Panc1 (cell line): ENCODE measurements at regions not wholly inside any gene's neighbourhood (a gene's known extent, or its start where the extent isn't known, plus 50 kb on each side); places are given as distances from the start of the nearest gene placed in this dataset.

ENCODE experiments used
- ATAC-seq: fragments of 200-7000 bp; cut with Tn5 transposase; 2 replicates; pipeline ENCODE4 v1.9.1; 2020; ENCODE audit warnings: mild to moderate bottlenecking, moderate library complexity
- BruUV-seq: library from RNA; stranded (reverse); fragments of 400-500 nt; replicated peaks from 2 replicates; lab custom pipeline; 2021; lab: Mats Ljungman, UMichigan
- CTCF ChIA-PET: fragments of 300-600 bp; sonication (Branson Sonifier 250); formaldehyde crosslinking; loops from one replicate; lab custom pipeline; 2022; ENCODE audit warnings: antibody characterized with exemption; lab: Charles Lee
- POLR2A ChIA-PET: fragments of 300-600 bp; sonication (Branson Sonifier 250); formaldehyde crosslinking; loops from one replicate; lab custom pipeline; 2022; ENCODE audit warnings: antibody characterized with exemption; lab: Charles Lee
- DNase-seq: peaks from one replicate; pipeline ENCODE4 v3.0.0-alpha.2; 2010; ENCODE audit warnings: low read depth, low spot score
- H3K27ac ChIP-seq: 2 replicates; pipeline ENCODE4 v1.5.1; 2011; ENCODE audit warnings: mild to moderate bottlenecking, low read length, inconsistent platforms
- H3K27me3 ChIP-seq: fragments of 200-500 bp; sonication (Bioruptor generic); 2 replicates; pipeline ENCODE4 v1.6.0; 2014; ENCODE audit warnings: low read length, inconsistent platforms; ENCODE audit not compliant: control insufficient read depth, insufficient read depth
- H3K36me3 ChIP-seq: fragments of 200-500 bp; sonication (Bioruptor generic); 2 replicates; pipeline ENCODE4 v1.5.1; 2014; ENCODE audit warnings: inconsistent platforms, mild to moderate bottlenecking, low read length, moderate library complexity; ENCODE audit not compliant: control insufficient read depth, insufficient read depth
- H3K4me1 ChIP-seq: 2 replicates; pipeline ENCODE4 v1.5.1; 2011; ENCODE audit warnings: inconsistent platforms, mild to moderate bottlenecking, low read length, moderate library complexity; ENCODE audit not compliant: control insufficient read depth, insufficient read depth
- H3K4me3 ChIP-seq, 2 experiments: 2 replicates each; pipeline ENCODE4 v1.5.1; 2011 to 2012; ENCODE audit warnings: low read depth in 2 of 2, low read length in 2 of 2, mild to moderate bottlenecking in 2 of 2, inconsistent platforms in 1 of 2, moderate library complexity in 1 of 2
- H3K9me3 ChIP-seq: fragments of 200-500 bp; sonication (Bioruptor generic); 2 replicates; pipeline ENCODE4 v1.5.1; 2014; ENCODE audit warnings: low read depth, mild to moderate bottlenecking, inconsistent platforms, low read length, moderate library complexity; ENCODE audit not compliant: control insufficient read depth, insufficient read depth
- CTCF ChIP-seq: fragments of 450-650 bp; IDR thresholded peaks from 2 replicates; pipeline ENCODE4 v1.5.1; 2017; ENCODE audit warnings: mild to moderate bottlenecking
- POLR2AphosphoS5 ChIP-seq: IDR thresholded peaks from 2 replicates; pipeline ENCODE4 v1.6.1; 2012; ENCODE audit warnings: mild to moderate bottlenecking, low read depth, low read length, moderate library complexity
- REST ChIP-seq, 2 experiments: IDR thresholded peaks; 2 replicates each; pipeline ENCODE4 v1.6.1; 2011 to 2012; ENCODE audit warnings: low read depth in 2 of 2, control low read depth in 1 of 2, low read length in 1 of 2, mild to moderate bottlenecking in 1 of 2, moderate library complexity in 1 of 2; ENCODE audit not compliant: insufficient read depth in 1 of 2
- SIN3A ChIP-seq: IDR thresholded peaks from 2 replicates; pipeline ENCODE4 v1.6.1; 2012; ENCODE audit warnings: low read depth, mild to moderate bottlenecking, low read length, moderate library complexity, borderline replicate concordance; ENCODE audit not compliant: insufficient read depth
- TCF7L2 ChIP-seq: IDR thresholded peaks from 2 replicates; pipeline ENCODE4 v1.6.1; 2011; ENCODE audit warnings: mild to moderate bottlenecking, low read depth, low read length, inconsistent platforms
- in situ Hi-C: cut with HindIII; loops from 2 replicates; pipeline ENCODE4 v1.10.0; 2016; ENCODE audit warnings: low sequenced_read_pairs, low pct_unique_long_range_greater_than_20kb
- intact Hi-C: fragments of 100-400 bp; cut with micrococcal nuclease; formaldehyde crosslinking; loops from one replicate; pipeline ENCODE4 v1.10.0; 2022; ENCODE audit not compliant: unreplicated experiment

GRCh38 chr14:23883684-23884540 is 69.7 kb upstream of the DHRS4 start:
- H3K9me3 ChIP-seq, result no peaks in the 10 kb centered on the region
- DNase-seq, result no peak
- no peak for ATAC-seq
- POLR2A ChIA-PET, result interaction anchor here (0.7 kb wide), 1 partner anchor 130 kb away, joined by 5 read pairs; no protein-coding TSS in a partner anchor
- CTCF ChIA-PET, result no interaction called here
- intact Hi-C loops (no loop called here), in situ Hi-C loops (no loop called here)
- no TSS peak for BruUV-seq
- no peak overlapping the region for H3K27ac ChIP-seq
- H3K4me3 ChIP-seq, result no peak overlapping the region
- no peaks in the 10 kb centered on the region for H3K27me3 ChIP-seq
- H3K4me1 ChIP-seq, result no peaks in the 10 kb centered on the region
- H3K36me3 ChIP-seq, result no peaks in the 10 kb centered on the region
- no peak for TF ChIP-seq TCF7L2
- no peak for TF ChIP-seq REST (IDR thresholded peaks at IDR 0.05; ENCODE audit: insufficient read depth in 1 of 2, low read depth in 2 of 2, low read length in 1 of 2)
- TF ChIP-seq POLR2AphosphoS5, result no peak
- TF ChIP-seq SIN3A, result no peak
- TF ChIP-seq CTCF, result no peak

- ChIA-PET CTCF (no interaction called here), POLR2A (no interaction called here)
- DNase-seq, result no peak
- no peak for ATAC-seq
- Histone ChIP-seq H3K27ac (no peak overlapping the region), H3K27me3 (no peaks in the 10 kb centered on the region), H3K36me3 (no peaks in the 10 kb centered on the region), H3K9me3 (no peaks in the 10 kb centered on the region), H3K4me1 (no peaks in the 10 kb centered on the region), H3K4me3 (no peak overlapping the region)
- intact Hi-C loops (no loop called here), in situ Hi-C loops (no loop called here)
- TF ChIP-seq CTCF, result no peak
- no peak for TF ChIP-seq POLR2AphosphoS5
- TF ChIP-seq REST (IDR thresholded peaks at IDR 0.05; ENCODE audit: insufficient read depth in 1 of 2, low read depth in 2 of 2, low read length in 1 of 2), result no peak
- TF ChIP-seq TCF7L2, result no peak
- no peak for TF ChIP-seq SIN3A
- BruUV-seq, result no TSS peak
Measured at GRCh38 chr14:23884541-23884904, 69.0 kb upstream of the DHRS4 start.
